OCI-LY1 (cell line): ENCODE measurements at regions not wholly inside any gene's neighbourhood (a gene's known extent, or its start where the extent isn't known, plus 50 kb on each side); places are given as distances from the start of the nearest gene placed in this dataset.

Source experiments
- H2AFZ ChIP-seq: fragments of 200-600 bp; sonication (generic), shearing (Covaris generic); 2 replicates; pipeline ENCODE4 v1.6.0; 2014; ENCODE audit warnings: antibody characterized with exemption, mild to moderate bottlenecking, low read length
- H3F3A ChIP-seq: fragments of 200-600 bp; sonication (generic), shearing (Covaris generic); 2 replicates; pipeline ENCODE4 v1.6.0; 2014; ENCODE audit warnings: mild to moderate bottlenecking, antibody characterized with exemption, low read length, moderate library complexity; ENCODE audit not compliant: insufficient read depth
- H3K27ac ChIP-seq: fragments of 200-600 bp; sonication (generic); 2 replicates; pipeline ENCODE4 v1.5.1; 2014; ENCODE audit warnings: low read length, mixed run types, mild to moderate bottlenecking, low read depth; ENCODE audit not compliant: poor library complexity, severe bottlenecking
- H3K27me3 ChIP-seq: fragments of 200-600 bp; sonication (generic); 2 replicates; pipeline ENCODE4 v1.6.0; 2014; ENCODE audit warnings: antibody characterized with exemption, mild to moderate bottlenecking, low read length, moderate library complexity; ENCODE audit not compliant: insufficient read depth
- H3K36me3 ChIP-seq: fragments of 200-600 bp; sonication (generic); 2 replicates; pipeline ENCODE4 v1.6.1; 2014; ENCODE audit warnings: mild to moderate bottlenecking, antibody characterized with exemption, low read length, moderate library complexity, mixed read lengths; ENCODE audit not compliant: insufficient read depth
- H3K4me1 ChIP-seq: fragments of 200-600 bp; sonication (generic); 2 replicates; pipeline ENCODE4 v1.5.1; 2014; ENCODE audit warnings: mild to moderate bottlenecking, low read length, moderate library complexity; ENCODE audit not compliant: insufficient read depth, severe bottlenecking
- H3K4me2 ChIP-seq: fragments of 200-600 bp; sonication (generic), shearing (Covaris generic); 2 replicates; pipeline ENCODE4 v1.6.1; 2014; ENCODE audit warnings: low read length
- H3K4me3 ChIP-seq: fragments of 200-600 bp; sonication (generic); 2 replicates; pipeline ENCODE4 v1.5.1; 2014; ENCODE audit warnings: low read length, low read depth, mild to moderate bottlenecking, mixed read lengths; ENCODE audit not compliant: poor library complexity, severe bottlenecking
- H3K79me2 ChIP-seq: fragments of 200-600 bp; shearing (Covaris generic); 2 replicates; pipeline ENCODE4 v1.6.1; 2016; ENCODE audit warnings: mixed run types, low read length, mixed read lengths; ENCODE audit not compliant: insufficient read depth
- H3K9ac ChIP-seq: fragments of 200-600 bp; sonication (generic), shearing (Covaris generic); 2 replicates; pipeline ENCODE4 v1.6.1; 2014; ENCODE audit warnings: mild to moderate bottlenecking, low read length, mixed read lengths
- H3K9me2 ChIP-seq: fragments of 200-600 bp; sonication (generic), shearing (Covaris generic); 2 replicates; pipeline ENCODE4 v1.6.1; 2014; ENCODE audit warnings: low read depth, mild to moderate bottlenecking, low read length, mixed read lengths
- H3K9me3 ChIP-seq: fragments of 200-600 bp; shearing (Covaris generic); 2 replicates; pipeline ENCODE4 v1.6.1; 2014; ENCODE audit warnings: low read length, mixed read lengths
- H4K20me1 ChIP-seq: fragments of 200-600 bp; sonication (generic), shearing (Covaris generic); 2 replicates; pipeline ENCODE4 v1.6.0; 2016; ENCODE audit warnings: mild to moderate bottlenecking, low read length; ENCODE audit not compliant: insufficient read depth
- EZH2 ChIP-seq: fragments of 200-600 bp; sonication (generic), shearing (Covaris generic); IDR thresholded peaks from 2 replicates; pipeline ENCODE4 v1.8.0; 2017; ENCODE audit warnings: borderline replicate concordance, mixed run types, mild to moderate bottlenecking, antibody characterized with exemption, low read length, moderate library complexity, mixed read lengths
- TF ChIP-seq, protein P1 (sequence below): fragments of 200-600 bp; sonication (generic), shearing (Covaris generic); IDR thresholded peaks from 2 replicates; pipeline ENCODE4 v1.5.1; 2017; ENCODE audit warnings: mild to moderate bottlenecking, antibody characterized with exemption, low read length, moderate library complexity, mixed read lengths

DNA sequence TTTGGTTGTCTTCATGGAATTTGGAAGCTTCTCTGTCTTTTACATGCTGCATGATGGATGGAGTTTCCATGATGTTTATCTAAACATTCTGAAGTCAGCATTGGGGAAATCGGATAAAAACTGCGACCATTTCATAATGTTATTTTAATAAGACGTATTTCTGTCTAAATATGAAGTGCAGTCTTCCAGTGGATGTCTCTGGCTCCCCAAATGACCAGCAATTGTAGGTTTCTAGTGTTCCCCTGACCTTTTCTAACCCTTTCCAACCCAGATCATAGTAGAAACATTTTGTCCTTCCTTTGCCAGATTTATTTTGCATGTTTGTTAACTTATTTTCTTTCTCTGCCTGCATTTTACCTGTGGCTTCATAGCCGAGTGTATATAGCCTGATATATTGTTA, 559.3 kb downstream of the ADCYAP1 start:
- Histone ChIP-seq H2AFZ (no peak overlapping the region), H3K9me3 (no peaks in the 10 kb centered on the region), H3K9me2 (no peaks in the 10 kb centered on the region), H3K4me3 (no peak overlapping the region), H3K27me3 (no peaks in the 10 kb centered on the region), H4K20me1 (no peaks in the 10 kb centered on the region), H3K79me2 (no peaks in the 10 kb centered on the region), H3K36me3 (no peaks in the 10 kb centered on the region), H3K9ac (no peak overlapping the region), H3F3A (no peaks in the 10 kb centered on the region), H3K4me2 (no peak overlapping the region), H3K27ac (no peak overlapping the region), H3K4me1 (no peaks in the 10 kb centered on the region)
- TF ChIP-seq, protein P1, sequence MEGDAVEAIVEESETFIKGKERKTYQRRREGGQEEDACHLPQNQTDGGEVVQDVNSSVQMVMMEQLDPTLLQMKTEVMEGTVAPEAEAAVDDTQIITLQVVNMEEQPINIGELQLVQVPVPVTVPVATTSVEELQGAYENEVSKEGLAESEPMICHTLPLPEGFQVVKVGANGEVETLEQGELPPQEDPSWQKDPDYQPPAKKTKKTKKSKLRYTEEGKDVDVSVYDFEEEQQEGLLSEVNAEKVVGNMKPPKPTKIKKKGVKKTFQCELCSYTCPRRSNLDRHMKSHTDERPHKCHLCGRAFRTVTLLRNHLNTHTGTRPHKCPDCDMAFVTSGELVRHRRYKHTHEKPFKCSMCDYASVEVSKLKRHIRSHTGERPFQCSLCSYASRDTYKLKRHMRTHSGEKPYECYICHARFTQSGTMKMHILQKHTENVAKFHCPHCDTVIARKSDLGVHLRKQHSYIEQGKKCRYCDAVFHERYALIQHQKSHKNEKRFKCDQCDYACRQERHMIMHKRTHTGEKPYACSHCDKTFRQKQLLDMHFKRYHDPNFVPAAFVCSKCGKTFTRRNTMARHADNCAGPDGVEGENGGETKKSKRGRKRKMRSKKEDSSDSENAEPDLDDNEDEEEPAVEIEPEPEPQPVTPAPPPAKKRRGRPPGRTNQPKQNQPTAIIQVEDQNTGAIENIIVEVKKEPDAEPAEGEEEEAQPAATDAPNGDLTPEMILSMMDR: no peak
- no peak for TF ChIP-seq EZH2

DNA sequence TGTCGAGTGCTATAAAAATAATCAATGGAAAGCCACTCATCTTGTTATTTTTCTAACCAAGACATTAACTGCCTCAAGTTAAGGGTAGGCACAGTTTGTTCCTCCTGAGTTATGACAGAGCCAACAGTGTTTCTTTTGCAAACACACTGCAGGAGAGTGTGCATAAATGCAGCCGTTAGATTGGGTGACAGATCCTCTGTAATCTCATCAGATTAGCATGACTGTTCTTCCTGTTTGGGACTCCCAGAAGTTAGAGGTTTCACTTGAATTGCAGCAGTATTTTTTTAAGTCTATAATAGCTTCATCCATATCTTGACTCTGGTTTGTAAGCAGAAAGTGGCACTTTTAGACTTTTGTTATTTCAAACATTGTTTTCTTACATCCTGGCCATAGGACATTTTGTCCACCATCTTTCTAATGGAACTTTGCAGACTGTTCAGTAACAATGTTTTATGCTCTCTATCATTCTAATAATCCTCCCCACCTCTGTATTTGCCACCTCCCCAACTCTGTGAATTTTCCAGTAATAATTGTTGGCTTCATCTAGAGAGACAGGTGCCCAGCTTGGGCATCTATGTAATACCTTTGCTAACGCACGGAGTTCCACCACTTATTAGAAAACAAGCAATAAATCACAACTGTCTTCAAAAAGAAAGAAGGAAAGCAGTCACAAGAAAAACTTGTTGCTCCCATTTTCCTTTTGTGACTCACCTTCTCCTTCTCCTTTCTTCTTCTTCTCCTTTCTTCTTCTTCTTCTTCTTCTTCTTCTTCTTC, 560.0 kb downstream of the ADCYAP1 start:
- no peaks in the 10 kb centered on the region for H4K20me1 ChIP-seq
- H3K36me3 ChIP-seq: no peaks in the 10 kb centered on the region
- no peaks in the 10 kb centered on the region for H3K9me2 ChIP-seq
- no peak overlapping the region for H3K4me2 ChIP-seq
- no peaks in the 10 kb centered on the region for H3K4me1 ChIP-seq
- no peaks in the 10 kb centered on the region for H3K79me2 ChIP-seq
- H3K27ac ChIP-seq: no peak overlapping the region
- no peaks in the 10 kb centered on the region for H3K9me3 ChIP-seq
- TF ChIP-seq EZH2: no peak
- TF ChIP-seq, protein P1: no peak
- H3F3A ChIP-seq: no peaks in the 10 kb centered on the region
- no peak overlapping the region for H3K4me3 ChIP-seq
- H3K9ac ChIP-seq: no peak overlapping the region
- H2AFZ ChIP-seq: no peak overlapping the region
- H3K27me3 ChIP-seq: no peaks in the 10 kb centered on the region

DNA sequence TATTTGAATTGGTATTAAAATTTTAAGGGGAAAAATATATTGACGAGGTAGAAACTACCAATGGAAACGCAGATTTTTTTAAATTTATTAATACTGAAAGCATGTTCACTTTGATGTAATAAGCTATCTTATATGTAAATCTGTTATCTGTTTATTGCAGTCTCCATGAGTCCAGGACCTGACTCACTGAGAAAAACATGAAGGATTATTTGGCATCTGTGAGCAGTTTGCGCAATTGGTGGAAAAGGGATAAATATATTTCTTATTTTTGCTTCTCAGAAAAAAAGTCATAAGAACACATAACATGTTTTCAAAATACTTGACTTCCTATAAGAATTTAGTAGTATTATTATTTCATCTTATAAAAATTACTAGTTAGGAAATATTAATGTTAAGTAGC, 561.4 kb downstream of the ADCYAP1 start:
- H3K27ac ChIP-seq: no peak overlapping the region
- no peaks in the 10 kb centered on the region for H3K27me3 ChIP-seq
- H4K20me1 ChIP-seq: no peaks in the 10 kb centered on the region
- H3K36me3 ChIP-seq: no peaks in the 10 kb centered on the region
- no peaks in the 10 kb centered on the region for H3K9me2 ChIP-seq
- no peaks in the 10 kb centered on the region for H3K9me3 ChIP-seq
- no peak overlapping the region for H2AFZ ChIP-seq
- no peak overlapping the region for H3K4me3 ChIP-seq
- H3K4me2 ChIP-seq: no peak overlapping the region
- H3K9ac ChIP-seq: no peak overlapping the region
- H3F3A ChIP-seq: no peaks in the 10 kb centered on the region
- H3K4me1 ChIP-seq: no peaks in the 10 kb centered on the region
- H3K79me2 ChIP-seq: no peaks in the 10 kb centered on the region
- TF ChIP-seq, protein P1: no peak
- no peak for TF ChIP-seq EZH2
